HG02571 (cell line): ENCODE measurements at regions not wholly inside any gene's neighbourhood (a gene's known extent, or its start where the extent isn't known, plus 50 kb on each side); places are given as distances from the start of the nearest gene placed in this dataset.
A peak's percentile ranks its signal among the peaks of the same experiment; 100 is the strongest.

Experiments
- ATAC-seq: cut with Tn5 transposase; IDR thresholded peaks from one replicate; pipeline ENCODE4 v1.9.1; 2021; ENCODE audit warnings: mild to moderate bottlenecking, moderate library complexity; ENCODE audit not compliant: unreplicated experiment

DNA sequence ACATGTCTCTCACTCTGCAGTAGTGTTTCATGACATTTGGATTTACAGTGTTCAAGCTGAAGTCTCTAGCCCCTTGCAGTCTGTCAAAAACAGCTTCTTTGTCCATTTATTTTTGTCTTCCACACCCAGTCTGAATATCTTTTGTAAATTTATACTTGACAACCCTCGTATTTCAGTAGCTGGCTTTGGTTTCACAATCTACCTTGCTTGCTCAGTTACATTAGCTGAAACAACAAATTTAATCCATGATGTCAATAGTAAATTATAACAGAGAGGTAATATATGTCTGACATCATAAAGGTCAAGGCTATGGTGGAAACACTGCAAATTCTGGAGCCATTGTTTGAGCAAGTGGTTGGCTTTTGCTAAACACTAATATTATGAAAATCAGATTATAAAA is 328.7 kb downstream of the MTX2 start:
- ATAC-seq = no peak

DNA sequence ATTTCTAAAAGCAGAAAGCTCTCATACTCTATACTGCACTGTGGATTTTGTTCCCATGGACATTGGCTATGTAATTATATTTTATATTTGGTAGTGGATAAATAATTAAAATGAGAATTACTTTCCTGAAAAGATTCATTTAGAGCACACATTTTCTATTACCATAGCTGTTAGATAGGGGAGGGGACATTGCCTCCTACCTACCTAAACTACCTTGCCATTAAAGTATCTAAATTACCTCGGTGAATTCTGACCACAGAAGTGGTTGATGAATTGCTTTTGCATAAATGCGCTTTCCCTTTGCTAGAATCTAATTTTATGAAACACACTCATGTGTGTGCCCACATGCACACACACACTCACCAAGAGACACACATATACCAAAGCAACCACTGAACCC is 329.1 kb downstream of the MTX2 start:
- no peak for ATAC-seq

DNA sequence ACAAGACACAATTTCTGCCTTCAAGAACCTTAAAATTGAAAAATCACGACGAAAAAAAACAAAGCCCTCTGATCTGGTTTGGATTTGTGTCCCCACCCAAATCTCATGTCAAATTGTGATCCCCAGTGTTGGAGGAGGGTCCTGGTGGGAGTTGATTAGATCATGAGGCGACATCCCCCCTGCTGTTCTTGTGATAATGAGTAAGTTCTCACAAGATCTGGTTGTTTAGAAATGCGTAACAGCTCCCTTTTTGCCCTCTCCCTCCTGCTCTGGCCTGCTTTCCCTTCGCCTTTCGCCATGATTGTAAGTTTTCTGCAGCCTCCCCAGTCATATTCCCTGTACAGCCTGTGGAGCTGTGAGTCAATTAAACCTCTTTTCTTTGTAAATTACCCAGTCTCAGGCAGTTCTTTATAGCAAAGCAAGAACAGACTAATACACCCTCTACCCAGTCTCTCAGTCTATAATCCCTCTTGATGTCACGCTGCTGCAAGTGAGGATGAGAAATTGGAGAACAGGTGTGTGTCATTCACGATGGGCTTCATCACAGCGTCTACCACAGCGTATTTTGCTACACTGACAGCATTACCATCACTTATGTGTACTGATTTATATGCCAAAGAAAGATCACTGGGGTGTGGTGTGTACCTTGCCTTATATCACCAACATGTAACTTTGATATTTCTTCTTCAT is 330.7 kb downstream of the MTX2 start:
- ATAC-seq = no peak

DNA sequence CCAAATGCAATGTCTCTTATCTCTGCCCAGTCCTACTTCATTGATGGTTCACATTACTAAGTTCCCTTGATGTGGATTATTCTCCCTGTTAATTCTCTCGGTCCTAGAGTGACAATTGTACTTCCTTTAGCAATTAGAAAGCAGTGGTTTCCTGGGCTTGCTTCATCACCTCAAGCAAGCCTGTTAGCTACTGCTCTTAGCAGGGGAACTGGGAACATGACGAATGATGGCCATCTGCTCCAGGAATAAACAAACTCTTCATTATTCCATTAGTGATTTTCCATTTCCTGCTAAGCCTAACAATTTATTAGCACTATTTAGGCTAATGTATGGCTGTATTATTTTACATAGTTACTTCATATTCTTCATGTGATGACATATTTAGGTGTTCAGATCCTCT is 331.8 kb downstream of the MTX2 start:
- no peak for ATAC-seq

DNA sequence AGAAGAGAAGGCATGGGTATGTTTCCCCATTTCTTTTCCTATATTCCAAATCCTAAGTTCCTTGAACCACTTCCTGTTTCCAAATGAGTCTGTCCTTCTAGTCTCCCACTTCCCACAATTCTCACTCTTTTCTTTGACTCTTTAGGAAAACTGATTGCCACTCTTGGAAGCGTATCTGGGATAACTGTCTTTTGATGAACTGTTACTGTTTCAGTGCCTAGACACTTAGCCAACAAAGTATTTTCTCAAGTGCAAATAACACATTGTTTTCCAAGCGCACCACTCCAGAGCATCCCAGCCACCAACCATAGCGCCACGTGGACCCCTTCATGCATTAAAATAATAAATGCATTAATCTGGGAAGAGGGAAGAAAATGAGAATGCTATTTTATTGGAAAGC is 342.8 kb downstream of the MTX2 start:
- ATAC-seq = no peak

DNA sequence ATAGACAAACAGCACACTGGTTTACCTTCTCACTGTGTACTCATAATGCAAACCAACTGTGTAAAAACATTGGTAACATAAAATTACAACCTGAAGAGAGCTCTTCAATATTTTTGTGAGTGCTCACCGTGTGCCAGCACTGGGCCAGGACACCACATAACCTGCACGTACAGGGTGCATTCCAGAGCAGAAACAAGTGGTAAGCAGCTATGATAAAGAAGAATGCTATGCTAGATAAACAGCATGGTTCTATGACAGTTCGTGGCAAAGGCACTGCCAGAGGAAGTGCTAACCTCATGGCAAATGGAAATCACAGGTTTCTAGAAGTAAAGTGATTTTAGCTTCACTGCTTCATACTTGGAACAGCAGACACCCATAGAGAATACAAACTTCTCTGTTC is 343.5 kb downstream of the MTX2 start:
- ATAC-seq = no peak

DNA sequence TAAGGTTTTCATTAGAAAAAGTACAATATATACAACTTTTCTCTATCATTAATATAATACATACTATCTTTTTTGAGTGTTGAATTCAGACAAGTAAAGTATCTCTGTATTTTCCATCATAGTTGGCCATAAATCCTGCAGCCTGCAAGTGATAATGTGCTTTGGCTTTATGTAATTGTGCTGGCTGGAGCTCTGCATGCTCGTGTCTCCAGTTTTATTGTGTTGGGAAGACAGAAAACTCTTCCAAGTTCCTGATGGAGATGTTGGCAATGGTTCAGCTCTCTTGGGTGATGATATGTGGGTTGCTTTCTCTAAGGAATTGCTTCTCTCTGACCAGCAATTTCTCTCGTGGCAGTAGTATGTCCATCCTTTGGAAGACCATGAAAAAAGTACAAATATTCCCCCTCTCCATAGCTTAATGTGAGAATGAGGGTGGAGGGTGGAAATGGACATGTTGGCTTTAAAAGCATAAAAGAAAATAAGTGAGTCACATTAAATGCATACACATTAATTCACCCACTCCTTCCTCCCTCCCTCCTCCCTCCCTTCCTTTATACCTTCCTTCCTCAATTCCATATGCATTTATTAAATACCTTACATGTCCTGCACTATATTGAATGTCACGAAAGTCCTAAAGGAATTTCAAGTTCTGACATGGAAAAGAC is 344.2 kb downstream of the MTX2 start:
- ATAC-seq = no peak

DNA sequence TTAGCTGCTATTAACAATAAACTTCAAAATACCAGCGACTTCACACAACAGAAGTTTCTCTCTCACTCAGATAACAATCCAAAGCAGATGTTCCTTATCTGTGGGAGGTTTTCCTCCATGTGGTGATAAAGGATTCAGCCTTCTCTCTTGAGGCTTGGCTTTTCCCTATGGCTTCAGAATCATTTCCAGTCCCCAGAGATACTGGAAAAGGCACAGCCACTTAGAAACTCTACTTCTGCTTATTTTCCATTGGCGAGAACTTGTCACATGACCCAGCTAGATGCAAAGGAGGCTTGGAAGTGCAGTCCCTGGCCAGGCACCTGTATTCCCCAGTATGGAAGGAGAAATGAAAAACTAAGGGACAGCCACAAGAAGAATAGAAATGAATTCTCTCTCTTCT is 344.8 kb downstream of the MTX2 start:
- no peak for ATAC-seq

DNA sequence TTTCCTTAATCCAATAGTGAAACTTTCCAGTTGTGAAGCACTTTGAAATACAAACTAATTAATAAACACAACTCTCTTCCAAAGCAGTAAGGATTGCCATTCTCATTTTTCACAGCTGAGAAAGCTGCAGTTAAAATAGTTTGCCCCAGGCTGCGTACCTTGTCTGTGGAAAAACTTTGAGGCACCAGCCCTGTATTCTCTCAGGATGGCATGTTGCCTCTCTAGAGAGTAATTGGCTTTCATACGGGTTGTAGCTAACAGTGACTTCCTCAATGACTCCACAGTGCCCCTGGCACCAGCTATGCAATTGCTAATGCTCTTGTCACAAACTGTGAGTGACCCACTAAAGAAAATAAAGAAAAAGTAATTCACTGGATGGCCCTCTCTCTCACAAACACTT is 345.7 kb downstream of the MTX2 start:
- ATAC-seq = no peak

DNA sequence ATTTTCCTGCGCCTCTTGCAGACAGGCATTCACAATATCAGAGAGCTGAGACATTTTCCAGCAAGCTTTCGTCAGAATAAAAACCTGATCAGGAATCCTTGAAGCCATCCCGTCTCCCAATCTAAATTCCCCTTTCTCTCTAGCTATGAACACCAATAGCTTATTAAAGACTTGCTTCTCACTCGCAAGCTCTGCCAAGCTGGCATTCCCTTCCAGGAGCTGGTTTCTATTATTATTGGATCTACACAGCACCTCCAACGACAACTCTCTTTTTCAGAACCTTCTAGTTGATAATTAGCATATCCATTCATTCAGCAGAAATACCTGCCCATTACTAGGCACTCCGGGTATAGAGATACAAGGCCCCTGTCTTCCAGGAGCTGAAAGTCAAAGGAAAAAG is 350.3 kb downstream of the MTX2 start:
- ATAC-seq = no peak

DNA sequence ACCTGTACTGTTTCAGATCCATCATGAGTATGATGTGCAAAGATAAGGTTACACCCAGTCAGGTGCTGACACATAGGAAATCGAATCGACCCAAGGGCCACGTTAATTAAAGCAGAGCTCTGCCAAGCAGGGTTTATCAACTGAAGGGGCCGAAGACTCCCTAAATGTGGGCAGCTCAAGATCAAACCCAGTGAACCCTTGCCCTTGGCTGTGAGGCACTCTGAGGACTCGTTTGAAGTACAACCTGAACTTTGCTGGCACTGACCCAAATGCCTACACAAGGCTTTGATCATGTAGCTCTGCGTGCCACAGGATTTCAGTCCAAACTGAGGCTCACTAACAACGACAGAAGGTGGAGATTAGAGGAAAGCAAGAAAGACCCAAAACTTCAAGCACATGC is 352.1 kb downstream of the MTX2 start:
- ATAC-seq = no peak

DNA sequence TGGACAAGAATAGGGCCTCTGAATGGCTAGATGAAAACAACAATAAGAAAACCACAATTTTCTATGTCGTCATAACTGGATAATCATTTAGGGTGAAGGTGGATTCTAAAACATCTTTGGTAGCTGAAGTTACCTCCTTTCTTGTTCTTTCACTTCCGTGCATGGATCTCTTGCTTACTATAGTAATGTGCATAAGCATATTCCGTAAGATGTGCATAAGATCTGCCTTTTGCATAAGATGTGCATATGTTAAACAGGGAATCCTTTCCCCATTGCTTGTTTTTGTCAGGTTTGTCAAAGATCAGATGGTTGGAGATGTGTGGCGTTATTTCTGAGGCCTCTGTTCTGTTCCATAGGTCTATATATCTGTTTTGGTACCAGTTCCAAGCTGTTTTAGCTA is 353.6 kb downstream of the MTX2 start:
- no peak for ATAC-seq

DNA sequence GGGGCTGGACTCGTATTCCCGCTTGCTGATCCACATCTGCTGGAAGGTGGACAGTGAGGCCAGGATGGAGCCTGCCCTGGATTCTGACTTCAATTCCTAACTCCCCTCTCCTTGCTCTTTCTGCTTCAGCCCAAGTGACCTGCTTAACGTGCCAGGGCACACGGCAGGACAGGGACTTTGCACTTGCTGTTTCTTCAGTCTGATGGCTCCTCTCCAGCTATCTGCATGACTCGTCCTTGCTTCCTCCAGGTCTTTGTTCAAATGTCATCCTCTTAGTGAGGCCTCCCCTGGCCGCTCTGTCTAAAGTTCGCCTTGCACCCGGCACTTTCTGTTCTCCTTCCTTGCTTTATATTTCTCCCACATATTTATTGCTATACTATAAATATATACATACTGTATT is 357.6 kb downstream of the MTX2 start:
- no peak for ATAC-seq

DNA sequence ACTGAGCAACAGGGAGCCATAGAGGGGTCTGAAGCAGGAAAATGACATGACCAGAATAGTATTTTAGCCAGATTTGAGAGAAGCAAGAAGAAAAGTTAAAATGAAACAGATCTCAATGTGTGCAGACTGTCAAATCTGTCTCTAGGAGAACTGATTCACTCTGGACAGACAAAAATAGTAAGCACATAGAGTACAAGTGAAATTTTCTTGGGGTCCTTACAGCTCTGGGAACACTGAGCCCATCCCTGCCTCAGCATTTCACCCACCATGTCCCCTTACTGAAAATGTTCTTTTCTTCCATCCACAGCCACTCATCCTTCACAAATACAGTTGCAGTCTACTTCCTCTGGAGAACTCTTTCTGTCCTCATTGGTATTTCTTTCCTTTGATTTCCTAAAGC is 359.2 kb downstream of the MTX2 start:
- ATAC-seq = no peak

DNA sequence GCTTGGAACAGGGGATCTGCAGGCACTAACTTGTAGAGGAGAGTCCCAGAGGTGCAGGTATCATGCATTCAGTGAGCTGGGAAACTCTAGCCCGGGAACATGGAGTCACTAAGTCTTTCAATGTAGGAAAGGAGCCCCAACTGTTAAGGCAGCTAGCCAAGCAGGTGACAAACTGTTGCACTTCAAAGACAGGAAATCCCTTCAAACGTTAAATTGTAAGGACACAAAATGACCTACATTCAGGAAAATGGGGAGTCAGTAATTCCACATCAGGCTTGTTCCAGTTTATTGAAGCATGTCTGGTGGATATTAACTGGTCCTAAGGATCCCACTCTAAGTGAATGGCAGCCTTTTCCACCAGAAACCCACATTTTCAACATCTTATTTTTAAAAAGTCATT is 364.5 kb downstream of the MTX2 start:
- no peak for ATAC-seq

DNA sequence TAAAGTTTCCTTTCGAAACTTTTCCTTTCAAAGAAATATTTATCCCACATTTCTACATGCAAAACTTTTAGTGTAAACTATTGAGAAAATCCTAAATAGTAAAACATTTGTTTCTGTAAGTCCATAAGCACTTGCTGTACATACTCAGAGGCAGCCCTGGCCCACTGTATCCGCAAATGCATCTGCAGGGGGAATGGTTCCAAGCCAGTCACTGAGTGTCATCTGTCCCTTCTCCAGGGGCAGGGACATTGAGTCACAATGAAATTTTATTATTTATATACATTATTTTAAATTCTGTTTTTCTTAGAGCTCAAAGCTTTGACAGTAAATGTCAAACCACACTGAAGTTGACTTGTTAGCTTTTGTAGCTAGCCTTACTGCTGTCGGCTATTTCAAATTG is 367.2 kb downstream of the MTX2 start:
- no peak for ATAC-seq

DNA sequence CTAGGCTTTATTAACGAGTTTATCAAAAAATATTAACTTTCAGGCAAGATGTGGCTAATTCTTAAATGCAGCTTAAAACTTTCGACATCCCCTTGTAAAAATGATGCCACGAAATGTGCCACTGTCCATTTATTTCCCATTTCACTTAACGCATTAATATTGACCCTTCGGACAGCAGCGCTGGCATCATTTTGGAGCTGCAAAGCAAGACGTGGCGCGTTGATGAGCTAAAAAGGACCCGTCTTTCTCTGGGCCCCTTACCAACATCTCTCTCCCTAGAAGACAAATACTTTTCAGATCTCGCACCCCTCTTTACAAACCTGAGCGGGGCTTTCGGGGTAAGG is 367.9 kb downstream of the MTX2 start:
- ATAC-seq = no peak

DNA sequence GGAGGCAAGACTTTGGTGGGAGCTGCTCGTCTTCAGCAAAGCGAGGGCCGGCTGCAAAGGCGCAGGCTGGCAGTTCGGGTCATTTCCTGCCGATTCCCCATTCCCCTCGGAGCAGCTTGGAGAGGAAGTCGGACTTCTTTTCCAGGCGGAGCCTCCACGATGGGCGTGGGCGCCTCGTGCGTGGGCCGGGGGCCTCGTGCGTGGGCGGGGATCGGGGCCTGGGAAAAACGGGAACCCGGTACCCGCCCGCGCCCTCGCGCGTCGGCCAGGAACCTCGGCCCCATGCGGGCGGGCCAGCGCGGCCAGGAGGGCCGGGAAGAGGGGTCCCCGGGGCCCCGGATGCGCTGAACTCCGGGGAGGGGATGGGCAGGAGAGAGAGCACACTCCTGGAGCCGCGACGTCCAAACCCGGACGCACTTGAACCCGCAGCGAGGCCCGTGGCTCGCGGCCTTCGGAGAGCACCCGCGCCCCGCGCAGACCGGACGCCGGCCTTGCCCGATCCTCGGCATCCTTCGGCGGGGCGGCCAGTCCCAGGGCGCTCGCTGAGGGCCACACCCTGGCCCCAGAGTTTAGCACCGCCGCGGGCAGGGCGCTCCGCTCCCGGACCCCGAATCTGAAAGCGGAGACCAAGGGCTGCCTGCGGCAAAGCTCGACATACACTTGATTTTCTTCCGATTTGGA is 368.4 kb downstream of the MTX2 start:
- peak; percentile 29 for ATAC-seq

DNA sequence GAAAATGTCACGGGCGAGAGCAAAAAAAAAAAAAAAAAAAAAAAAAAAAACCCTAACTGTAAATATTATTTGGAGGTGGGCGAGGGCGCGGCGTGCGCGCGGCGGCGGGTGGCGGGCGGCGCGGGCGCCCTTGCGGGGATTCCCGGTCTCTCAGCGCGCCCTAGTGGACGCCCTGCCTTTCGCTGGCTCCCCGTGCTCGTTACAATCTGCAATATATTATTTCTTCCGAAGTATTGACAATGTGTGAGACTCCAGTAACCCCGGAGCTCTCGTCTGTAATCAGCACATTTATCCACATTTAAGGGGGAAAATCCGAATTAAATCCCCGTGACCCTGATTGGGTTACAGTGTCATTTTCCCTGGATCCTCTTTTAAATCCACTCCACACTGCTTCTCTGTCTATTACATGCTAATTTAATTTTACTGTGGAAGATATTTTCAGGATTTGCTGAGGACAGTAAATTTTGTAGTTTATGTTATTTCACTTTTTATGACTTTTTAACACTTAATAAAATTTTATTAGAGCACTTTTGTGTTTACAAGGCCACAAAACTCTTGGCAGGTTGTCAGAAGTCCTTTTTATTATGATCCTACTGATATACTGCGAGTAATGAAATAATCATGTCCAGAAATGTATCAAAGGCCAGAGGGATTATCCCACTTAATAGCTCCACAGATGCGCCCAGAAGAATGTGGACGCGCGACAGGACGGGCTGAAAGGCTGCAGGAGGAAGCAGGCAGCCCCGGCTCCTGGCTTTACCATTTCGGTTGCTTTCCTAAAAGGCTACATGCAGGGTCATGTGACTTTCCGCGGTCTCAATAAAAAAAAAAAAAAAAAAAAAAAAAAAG is 369.1 kb downstream of the MTX2 start:
- ATAC-seq = peak; percentile 73

DNA sequence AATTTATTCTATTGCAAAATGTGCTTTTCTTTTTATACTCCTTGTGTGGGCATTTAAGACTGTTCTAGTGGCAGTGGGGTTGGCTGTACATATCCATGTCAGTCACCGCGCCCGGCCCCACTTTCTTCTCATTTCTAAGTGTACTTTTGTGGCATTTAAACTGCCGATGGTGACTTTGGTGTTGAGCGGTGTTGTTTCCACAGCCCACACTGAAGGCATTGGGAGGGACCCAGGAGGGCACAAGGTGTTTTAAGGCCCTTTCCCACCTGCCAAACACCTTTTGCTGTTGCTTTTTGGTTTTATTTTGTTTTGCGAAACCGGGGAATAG is 369.7 kb downstream of the MTX2 start:
- no peak for ATAC-seq

DNA sequence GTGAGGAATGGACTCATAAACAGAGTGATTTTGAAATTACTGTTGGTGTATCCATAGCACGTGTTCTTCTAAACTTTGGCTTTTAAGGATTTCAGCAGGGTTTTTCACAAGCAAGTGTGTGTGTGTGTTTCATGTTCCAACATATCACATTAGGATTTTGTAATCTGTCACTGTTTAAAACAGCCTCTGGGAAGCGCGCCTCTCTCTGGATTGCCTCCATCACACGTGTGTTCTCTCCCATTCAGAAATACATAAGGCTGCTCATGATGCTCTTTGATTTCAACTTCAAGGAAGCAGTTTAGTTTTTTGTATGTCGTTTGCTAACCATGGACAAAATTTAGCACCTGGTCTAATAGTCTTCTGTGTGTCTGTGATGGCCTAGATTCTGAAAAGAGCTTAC is 370.4 kb downstream of the MTX2 start:
- ATAC-seq = no peak

DNA sequence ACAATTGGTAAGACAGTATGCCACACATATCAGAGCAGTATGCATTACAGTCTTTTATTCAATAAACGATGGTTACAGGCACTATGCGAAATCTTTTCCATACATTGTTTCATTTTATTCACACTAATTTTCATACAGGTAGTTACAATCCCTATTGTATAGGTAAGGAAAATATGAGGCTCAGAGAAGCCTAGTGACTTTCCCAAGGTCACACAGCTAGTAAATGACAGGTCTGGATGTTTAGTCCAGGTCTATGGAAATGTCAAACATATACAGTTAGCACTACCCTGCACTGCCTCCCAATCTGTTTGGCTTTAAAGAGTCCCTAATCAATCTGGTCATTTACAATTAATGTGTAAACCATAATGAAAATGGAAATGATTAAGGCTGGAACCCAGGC is 372.2 kb downstream of the MTX2 start:
- ATAC-seq = no peak
